Uterus (tissue), 3 donors: ENCODE measurements at regions not wholly inside any gene's neighbourhood (a gene's known extent, or its start where the extent isn't known, plus 50 kb on each side); places are given as distances from the start of the nearest gene placed in this dataset.

Experiments
- DNase-seq, 2 donors: peaks; one replicate each; pipeline ENCODE4 v3.0.0-alpha.2; 2019 to 2020
- H3K27ac ChIP-seq, 2 donors: fragments of 200-600 bp; sonication (generic); 1 replicate in 1 of 2; 2 replicates in 1 of 2; pipeline ENCODE4 v1.5.1; 2016 to 2018
- H3K27me3 ChIP-seq, 2 donors: fragments of 200-600 bp; sonication (generic); one replicate each; pipeline ENCODE4 v1.5.1; 2018 to 2019; ENCODE audit warnings: control low read depth in 1 of 2
- H3K36me3 ChIP-seq, 2 donors: fragments of 200-600 bp; sonication (generic); one replicate each; pipeline ENCODE4 v1.5.1; 2019; ENCODE audit warnings: control low read depth in 1 of 2
- H3K4me1 ChIP-seq, 2 donors: fragments of 200-600 bp; sonication (generic); one replicate each; pipeline ENCODE4 v1.5.1; 2018 to 2019; ENCODE audit warnings: control low read depth in 1 of 2
- H3K4me3 ChIP-seq, 2 donors: fragments of 200-600 bp; sonication (generic); 1 replicate in 1 of 2; 2 replicates in 1 of 2; pipeline ENCODE4 v1.5.1; 2018 to 2019; ENCODE audit warnings: mild to moderate bottlenecking in 1 of 2
- H3K9me3 ChIP-seq, 2 donors: fragments of 200-600 bp; sonication (generic); one replicate each; pipeline ENCODE4 v1.5.1; 2019; ENCODE audit warnings: control low read depth in 1 of 2
- CTCF ChIP-seq, 4 experiments: fragments of 200-600 bp in 2 of 4; fragments of 450-650 bp in 2 of 4; sonication (generic) in 2 of 4; IDR thresholded peaks; one replicate each; pipeline ENCODE4 v1.5.1; 2016 to 2019; ENCODE audit warnings: antibody characterized with exemption in 4 of 4, mild to moderate bottlenecking in 2 of 4, moderate library complexity in 1 of 4
- POLR2A ChIP-seq, 2 donors: fragments of 450-650 bp; IDR thresholded peaks; one replicate each; pipeline ENCODE4 v1.6.1; 2016; ENCODE audit warnings: antibody characterized with exemption in 2 of 2, mild to moderate bottlenecking in 1 of 2, moderate library complexity in 1 of 2
- intact Hi-C: fragments of 100-400 bp; cut with DNase I; formaldehyde crosslinking; loops from one replicate; pipeline ENCODE4 v1.15.1; 2023; ENCODE audit warnings: low total_unique reads
- donor health status: DM: yes; HTN: yes; CAD: no.

- DNase-seq, result no peak
- TF ChIP-seq POLR2A (IDR thresholded peaks at IDR 0.05) (no peak), CTCF (IDR thresholded peaks at IDR 0.05) (no peak)
- intact Hi-C loops, result no loop called here
Observed at GRCh38 chr11:45056529-45056928, 89.9 kb upstream of the PRDM11 start.

GRCh38 chr11:45057938-45058646, 88.3 kb upstream of the PRDM11 start:
- intact Hi-C loops, result no loop called here
- H3K4me1 ChIP-seq, result no peaks in the 10 kb centered on the region
- TF ChIP-seq POLR2A (IDR thresholded peaks at IDR 0.05), result no peak
- no peak for TF ChIP-seq CTCF (IDR thresholded peaks at IDR 0.05)
- no peaks in the 10 kb centered on the region for H3K9me3 ChIP-seq
- H3K27ac ChIP-seq, result no peak overlapping the region
- no peaks in the 10 kb centered on the region for H3K27me3 ChIP-seq
- DNase-seq, result no peak
- H3K4me3 ChIP-seq, result no peak overlapping the region
- no peaks in the 10 kb centered on the region for H3K36me3 ChIP-seq

More at GRCh38 chr11:45056529-45056928, 89.9 kb upstream of the PRDM11 start:
- no peak overlapping the region for H3K27ac ChIP-seq
- no peaks in the 10 kb centered on the region for H3K9me3 ChIP-seq
- no peaks in the 10 kb centered on the region for H3K36me3 ChIP-seq
- no peaks in the 10 kb centered on the region for H3K27me3 ChIP-seq
- no peaks in the 10 kb centered on the region for H3K4me1 ChIP-seq
- no peak overlapping the region for H3K4me3 ChIP-seq

GRCh38 chr11:45058647-45058950, 87.8 kb upstream of the PRDM11 start:
- no peaks in the 10 kb centered on the region for H3K4me1 ChIP-seq
- H3K27ac ChIP-seq, result no peak overlapping the region
- intact Hi-C loops, result no loop called here
- H3K9me3 ChIP-seq, result no peaks in the 10 kb centered on the region
- H3K4me3 ChIP-seq, result no peak overlapping the region
- H3K36me3 ChIP-seq, result no peaks in the 10 kb centered on the region
- H3K27me3 ChIP-seq, result no peaks in the 10 kb centered on the region
- DNase-seq, result no peak
- TF ChIP-seq POLR2A (IDR thresholded peaks at IDR 0.05), result no peak
- no peak for TF ChIP-seq CTCF (IDR thresholded peaks at IDR 0.05)

GRCh38 chr11:45060707-45061106, 85.7 kb upstream of the PRDM11 start:
- DNase-seq, result no peak
- Histone ChIP-seq H3K9me3 (no peaks in the 10 kb centered on the region), H3K4me1 (no peaks in the 10 kb centered on the region), H3K27me3 (no peaks in the 10 kb centered on the region), H3K4me3 (no peak overlapping the region), H3K36me3 (no peaks in the 10 kb centered on the region), H3K27ac (no peak overlapping the region)
- no peak for TF ChIP-seq CTCF (IDR thresholded peaks at IDR 0.05)
- intact Hi-C loops, result no loop called here

GRCh38 chr11:45061641-45062040, 84.8 kb upstream of the PRDM11 start:
- Histone ChIP-seq H3K4me3 (no peak overlapping the region), H3K36me3 (no peaks in the 10 kb centered on the region), H3K9me3 (no peaks in the 10 kb centered on the region), H3K27ac (no peak overlapping the region), H3K4me1 (no peaks in the 10 kb centered on the region), H3K27me3 (no peaks in the 10 kb centered on the region)
- intact Hi-C loops, result no loop called here
- DNase-seq, result no peak
- no peak for TF ChIP-seq POLR2A (IDR thresholded peaks at IDR 0.05)
- TF ChIP-seq CTCF (IDR thresholded peaks at IDR 0.05), result no peak
